PC-3 (cell line): ENCODE measurements at regions not wholly inside any gene's neighbourhood (a gene's known extent, or its start where the extent isn't known, plus 50 kb on each side); places are given as distances from the start of the nearest gene placed in this dataset.

Experiments used
- ATAC-seq: fragments of 200-7000 bp; cut with Tn5 transposase; 2 replicates; pipeline ENCODE4 v1.9.1; 2020; ENCODE audit warnings: mild to moderate bottlenecking, moderate library complexity
- BruUV-seq: library from RNA; stranded (reverse); fragments of 400-500 nt; replicated peaks from 2 replicates; lab custom pipeline; 2021; lab: Mats Ljungman, UMichigan
- CTCF ChIA-PET: fragments of 300-600 bp; sonication (Branson Sonifier 250); formaldehyde crosslinking; loops from one replicate; lab custom pipeline; 2022; ENCODE audit warnings: antibody characterized with exemption; lab: Charles Lee
- POLR2A ChIA-PET: fragments of 300-600 bp; sonication (Branson Sonifier 250); formaldehyde crosslinking; loops from one replicate; lab custom pipeline; 2022; ENCODE audit warnings: antibody characterized with exemption; ENCODE audit not compliant: unreplicated experiment; lab: Charles Lee
- DNase-seq: peaks from one replicate; pipeline ENCODE4 v3.0.0-alpha.2; 2015
- H2AFZ ChIP-seq: fragments of 300-600 bp; sonication (generic); 2 replicates; pipeline ENCODE4 v1.6.0; 2016; ENCODE audit warnings: antibody characterized with exemption, low read length
- H3F3A ChIP-seq: fragments of 300-600 bp; sonication (generic); one replicate; pipeline ENCODE4 v1.6.0; 2017; ENCODE audit warnings: antibody characterized with exemption, low read length, control low read depth, mild to moderate bottlenecking; ENCODE audit not compliant: unreplicated experiment
- H3K27ac ChIP-seq: fragments of 300-600 bp; sonication (generic); 2 replicates; pipeline ENCODE4 v1.5.1; 2016; ENCODE audit warnings: mild to moderate bottlenecking, low read length
- H3K27me3 ChIP-seq: fragments of 300-600 bp; sonication (generic); 2 replicates; pipeline ENCODE4 v1.6.1; 2016; ENCODE audit warnings: low read length, mixed read lengths
- H3K36me3 ChIP-seq: fragments of 300-600 bp; sonication (generic); 2 replicates; pipeline ENCODE4 v1.6.1; 2016; ENCODE audit warnings: low read depth, mixed run types, low read length, mixed read lengths
- H3K4me1 ChIP-seq: fragments of 300-600 bp; sonication (generic); 2 replicates; pipeline ENCODE4 v1.5.1; 2016; ENCODE audit warnings: low read length; ENCODE audit not compliant: insufficient read depth
- H3K4me2 ChIP-seq: fragments of 300-600 bp; sonication (generic); 2 replicates; pipeline ENCODE4 v1.6.0; 2016; ENCODE audit warnings: low read length
- H3K4me3 ChIP-seq: fragments of 300-600 bp; sonication (generic); 2 replicates; pipeline ENCODE4 v1.5.1; 2016; ENCODE audit warnings: mild to moderate bottlenecking, low read length, mixed read lengths
- H3K79me2 ChIP-seq: fragments of 300-600 bp; sonication (generic); 2 replicates; pipeline ENCODE4 v1.6.1; 2017; ENCODE audit warnings: low read length, mixed read lengths
- H3K9ac ChIP-seq: fragments of 300-600 bp; sonication (generic); 2 replicates; pipeline ENCODE4 v1.6.0; 2016; ENCODE audit warnings: mild to moderate bottlenecking, low read length
- H3K9me2 ChIP-seq: fragments of 300-600 bp; sonication (generic); replicated peaks from 2 replicates; pipeline ENCODE4 v1.6.1; 2016; ENCODE audit warnings: mixed run types, low read length, mixed read lengths
- H3K9me3 ChIP-seq: fragments of 300-600 bp; sonication (generic); 2 replicates; pipeline ENCODE4 v1.6.1; 2016; ENCODE audit warnings: low read length, mixed read lengths
- H4K20me1 ChIP-seq: fragments of 300-600 bp; sonication (generic); 2 replicates; pipeline ENCODE4 v1.6.1; 2016; ENCODE audit warnings: low read length, mixed read lengths
- EZH2 ChIP-seq: fragments of 300-600 bp; sonication (generic); IDR thresholded peaks from one replicate; pipeline ENCODE4 v1.6.1; 2017; ENCODE audit warnings: antibody characterized with exemption, mild to moderate bottlenecking, low read length; ENCODE audit not compliant: unreplicated experiment
- EZH2phosphoT487 ChIP-seq: fragments of 300-600 bp; sonication (generic); IDR thresholded peaks from 2 replicates; pipeline ENCODE4 v1.6.1; 2018; ENCODE audit warnings: mild to moderate bottlenecking, antibody characterized with exemption, low read length, borderline replicate concordance
- intact Hi-C: fragments of 100-400 bp; cut with micrococcal nuclease; formaldehyde crosslinking; loops from 2 replicates; pipeline ENCODE4 v1.9.0; 2023
- TF ChIP-seq, protein P1 (sequence below): fragments of 300-600 bp; sonication (generic); conservative IDR thresholded peaks from 2 replicates; pipeline ENCODE4 v1.5.1; 2017; ENCODE audit warnings: antibody characterized with exemption, low read depth, mild to moderate bottlenecking, low read length

DNA sequence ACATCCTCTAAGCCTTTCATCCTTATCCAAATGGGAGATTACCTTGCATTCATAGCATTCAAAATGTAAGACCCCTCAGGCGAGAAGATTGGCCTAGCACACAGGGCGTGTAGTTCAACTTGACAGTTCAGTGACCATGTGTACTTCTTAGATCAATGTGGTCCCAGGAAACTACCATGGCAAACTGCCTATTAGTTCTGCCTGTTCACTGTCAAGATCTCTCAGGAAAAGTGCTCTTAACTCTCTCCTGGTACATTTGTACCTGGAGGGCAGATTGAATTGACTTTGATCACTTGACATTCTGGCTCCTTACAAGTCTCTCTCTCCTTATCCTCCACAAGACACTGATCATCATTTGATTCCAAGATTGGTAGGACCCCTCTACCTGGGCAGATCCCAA, 122.4 kb downstream of the CDC7 start:
- intact Hi-C loops, result no loop called here
- ChIA-PET POLR2A (no interaction called here), CTCF (no interaction called here)
- Histone ChIP-seq H3K4me2 (no peak overlapping the region), H3K9ac (no peak overlapping the region), H3K27ac (no peak overlapping the region), H3F3A (no peaks in the 10 kb centered on the region), H3K36me3 (no peaks in the 10 kb centered on the region), H4K20me1 (no peaks in the 10 kb centered on the region), H3K9me2 (no peaks in the 10 kb centered on the region), H3K9me3 (no peaks in the 10 kb centered on the region), H3K4me1 (no peaks in the 10 kb centered on the region), H3K4me3 (no peak overlapping the region), H3K79me2 (no peaks in the 10 kb centered on the region), H3K27me3 (no peaks in the 10 kb centered on the region), H2AFZ (no peak overlapping the region)
- DNase-seq (no peak), ATAC-seq (no peak)
- BruUV-seq, result no TSS peak
- TF ChIP-seq EZH2 (no peak), EZH2phosphoT487 (no peak)
- TF ChIP-seq, protein P1, sequence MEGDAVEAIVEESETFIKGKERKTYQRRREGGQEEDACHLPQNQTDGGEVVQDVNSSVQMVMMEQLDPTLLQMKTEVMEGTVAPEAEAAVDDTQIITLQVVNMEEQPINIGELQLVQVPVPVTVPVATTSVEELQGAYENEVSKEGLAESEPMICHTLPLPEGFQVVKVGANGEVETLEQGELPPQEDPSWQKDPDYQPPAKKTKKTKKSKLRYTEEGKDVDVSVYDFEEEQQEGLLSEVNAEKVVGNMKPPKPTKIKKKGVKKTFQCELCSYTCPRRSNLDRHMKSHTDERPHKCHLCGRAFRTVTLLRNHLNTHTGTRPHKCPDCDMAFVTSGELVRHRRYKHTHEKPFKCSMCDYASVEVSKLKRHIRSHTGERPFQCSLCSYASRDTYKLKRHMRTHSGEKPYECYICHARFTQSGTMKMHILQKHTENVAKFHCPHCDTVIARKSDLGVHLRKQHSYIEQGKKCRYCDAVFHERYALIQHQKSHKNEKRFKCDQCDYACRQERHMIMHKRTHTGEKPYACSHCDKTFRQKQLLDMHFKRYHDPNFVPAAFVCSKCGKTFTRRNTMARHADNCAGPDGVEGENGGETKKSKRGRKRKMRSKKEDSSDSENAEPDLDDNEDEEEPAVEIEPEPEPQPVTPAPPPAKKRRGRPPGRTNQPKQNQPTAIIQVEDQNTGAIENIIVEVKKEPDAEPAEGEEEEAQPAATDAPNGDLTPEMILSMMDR, result no peak

DNA sequence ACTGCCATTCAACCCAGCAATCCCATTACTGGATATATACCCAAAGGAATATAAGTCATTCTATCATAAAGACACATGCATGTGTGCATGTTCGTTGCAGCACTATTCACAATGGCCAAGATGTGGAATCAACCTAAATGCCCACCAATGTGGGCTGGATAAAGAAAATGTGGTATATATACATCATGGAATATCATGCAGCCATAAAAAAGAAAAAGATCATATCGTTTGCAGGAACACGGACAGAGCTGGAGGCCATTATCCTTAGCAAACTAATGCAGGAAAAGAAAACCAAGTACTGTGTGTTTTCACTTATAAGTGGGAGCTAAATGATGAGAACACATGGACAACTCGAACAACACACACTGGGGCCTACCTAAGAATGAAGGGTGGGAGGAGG, 123.7 kb downstream of the CDC7 start:
- H3K36me3 ChIP-seq, result no peaks in the 10 kb centered on the region
- no peak overlapping the region for H3K4me2 ChIP-seq
- ATAC-seq (no peak), DNase-seq (no peak)
- H3K9ac ChIP-seq, result no peak overlapping the region
- BruUV-seq, result no TSS peak
- H3K4me1 ChIP-seq, result no peaks in the 10 kb centered on the region
- H4K20me1 ChIP-seq, result no peaks in the 10 kb centered on the region
- ChIA-PET POLR2A (no interaction called here), CTCF (no interaction called here)
- H3F3A ChIP-seq, result no peaks in the 10 kb centered on the region
- no peaks in the 10 kb centered on the region for H3K79me2 ChIP-seq
- H3K9me2 ChIP-seq, result no peaks in the 10 kb centered on the region
- no peak for TF ChIP-seq EZH2phosphoT487
- TF ChIP-seq, protein P1, result no peak
- no peak for TF ChIP-seq EZH2
- H2AFZ ChIP-seq, result no peak overlapping the region
- intact Hi-C loops, result no loop called here
- H3K27ac ChIP-seq, result no peak overlapping the region
- H3K4me3 ChIP-seq, result no peak overlapping the region
- H3K27me3 ChIP-seq, result no peaks in the 10 kb centered on the region
- H3K9me3 ChIP-seq, result no peaks in the 10 kb centered on the region
